ENCODE measurements at regions not wholly inside any gene's neighbourhood (a gene's known extent, or its start where the extent isn't known, plus 50 kb on each side); places are given as distances from the start of the nearest gene placed in this dataset.
"Not testable (repeated sequence)": the region's sequence is repeated elsewhere in the genome, so short reads cannot be mapped to it uniquely, and the experiment has no call there.

DNA sequence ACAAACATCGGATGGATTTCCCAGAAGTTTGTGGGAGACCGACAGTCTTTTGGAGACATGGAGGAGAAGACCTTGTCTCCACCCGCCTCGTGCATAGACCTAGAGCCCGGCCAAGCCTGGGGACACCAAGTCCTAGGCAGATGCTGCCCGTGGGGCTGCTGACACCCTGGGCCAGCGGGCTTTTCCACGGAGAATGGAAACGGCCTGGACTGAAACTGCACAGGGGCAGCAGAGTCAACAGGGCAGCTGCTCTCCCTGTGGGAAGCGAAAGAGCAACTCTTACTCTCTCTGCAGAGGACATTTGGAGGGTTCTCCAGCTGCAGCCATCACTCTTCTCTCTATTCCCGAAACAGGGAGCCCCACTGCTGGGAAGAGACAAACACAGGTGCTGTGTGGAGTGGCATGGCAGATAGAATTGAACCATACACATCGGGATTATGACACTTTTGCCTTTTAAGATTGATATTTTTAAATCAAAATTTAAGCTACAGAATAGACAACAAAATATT is 401.2 kb downstream of the THBS2 start:
- Histone ChIP-seq H3K9me3 (peaks cover 0 to 4% of the 10 kb centered on the region in 2 donors), H3K4me3 (no peak overlapping the region), H3K4me1 (no peaks in the 10 kb centered on the region), H3K36me3 (no peaks in the 10 kb centered on the region), H3K27ac (no peak overlapping the region), H3K27me3 (no peaks in the 10 kb centered on the region)
- intact Hi-C loops (cut with DNase I), result no loop called here
- TF ChIP-seq, protein P1, sequence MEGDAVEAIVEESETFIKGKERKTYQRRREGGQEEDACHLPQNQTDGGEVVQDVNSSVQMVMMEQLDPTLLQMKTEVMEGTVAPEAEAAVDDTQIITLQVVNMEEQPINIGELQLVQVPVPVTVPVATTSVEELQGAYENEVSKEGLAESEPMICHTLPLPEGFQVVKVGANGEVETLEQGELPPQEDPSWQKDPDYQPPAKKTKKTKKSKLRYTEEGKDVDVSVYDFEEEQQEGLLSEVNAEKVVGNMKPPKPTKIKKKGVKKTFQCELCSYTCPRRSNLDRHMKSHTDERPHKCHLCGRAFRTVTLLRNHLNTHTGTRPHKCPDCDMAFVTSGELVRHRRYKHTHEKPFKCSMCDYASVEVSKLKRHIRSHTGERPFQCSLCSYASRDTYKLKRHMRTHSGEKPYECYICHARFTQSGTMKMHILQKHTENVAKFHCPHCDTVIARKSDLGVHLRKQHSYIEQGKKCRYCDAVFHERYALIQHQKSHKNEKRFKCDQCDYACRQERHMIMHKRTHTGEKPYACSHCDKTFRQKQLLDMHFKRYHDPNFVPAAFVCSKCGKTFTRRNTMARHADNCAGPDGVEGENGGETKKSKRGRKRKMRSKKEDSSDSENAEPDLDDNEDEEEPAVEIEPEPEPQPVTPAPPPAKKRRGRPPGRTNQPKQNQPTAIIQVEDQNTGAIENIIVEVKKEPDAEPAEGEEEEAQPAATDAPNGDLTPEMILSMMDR (IDR thresholded peaks at IDR 0.05), result no peak
- no peak for ATAC-seq
- DNase-seq, result no peak

DNA sequence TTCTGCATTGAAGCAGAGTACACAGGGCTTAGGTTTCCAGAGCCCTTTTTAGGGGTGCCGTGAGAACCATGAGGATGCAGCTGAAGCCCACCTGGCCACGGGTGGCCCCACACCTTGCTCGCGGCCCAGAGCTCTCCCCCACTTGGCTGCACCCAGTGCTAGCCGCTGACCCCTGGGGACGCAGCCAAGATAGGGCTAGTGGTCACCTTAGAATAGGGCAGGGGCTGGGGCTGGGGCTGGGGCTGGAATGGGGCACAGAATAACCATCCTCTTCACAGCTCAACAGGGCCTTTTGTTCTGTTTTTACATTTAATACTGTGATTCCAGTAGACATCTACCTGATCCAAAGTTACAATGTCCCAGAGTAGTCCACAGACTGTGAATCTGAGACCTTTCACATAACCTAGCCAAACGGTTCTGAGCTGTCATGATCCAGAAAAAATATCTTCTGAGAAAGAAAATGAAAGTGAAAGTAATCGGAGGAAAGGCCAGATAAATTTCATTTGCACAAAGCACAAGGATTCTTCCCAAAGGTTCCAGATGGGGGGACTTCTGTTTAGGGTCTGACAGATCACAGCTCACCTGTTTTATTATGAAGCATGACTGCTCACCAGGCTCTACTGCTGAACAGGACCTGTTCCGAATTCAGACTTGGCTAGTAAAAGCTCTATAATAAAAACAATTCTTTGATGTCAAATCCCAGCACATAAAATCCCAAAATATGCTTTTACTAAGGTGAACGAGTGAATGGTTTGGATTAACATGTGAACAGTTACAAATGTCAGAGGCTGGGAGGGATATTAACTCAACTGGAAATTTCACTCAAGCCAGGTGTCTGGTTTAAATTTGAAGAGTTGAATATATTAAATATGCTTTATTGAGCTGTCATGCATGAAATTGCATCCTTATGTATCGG is 401.9 kb downstream of the THBS2 start:
- DNase-seq, result no peak
- no peak overlapping the region for H3K27ac ChIP-seq

DNA sequence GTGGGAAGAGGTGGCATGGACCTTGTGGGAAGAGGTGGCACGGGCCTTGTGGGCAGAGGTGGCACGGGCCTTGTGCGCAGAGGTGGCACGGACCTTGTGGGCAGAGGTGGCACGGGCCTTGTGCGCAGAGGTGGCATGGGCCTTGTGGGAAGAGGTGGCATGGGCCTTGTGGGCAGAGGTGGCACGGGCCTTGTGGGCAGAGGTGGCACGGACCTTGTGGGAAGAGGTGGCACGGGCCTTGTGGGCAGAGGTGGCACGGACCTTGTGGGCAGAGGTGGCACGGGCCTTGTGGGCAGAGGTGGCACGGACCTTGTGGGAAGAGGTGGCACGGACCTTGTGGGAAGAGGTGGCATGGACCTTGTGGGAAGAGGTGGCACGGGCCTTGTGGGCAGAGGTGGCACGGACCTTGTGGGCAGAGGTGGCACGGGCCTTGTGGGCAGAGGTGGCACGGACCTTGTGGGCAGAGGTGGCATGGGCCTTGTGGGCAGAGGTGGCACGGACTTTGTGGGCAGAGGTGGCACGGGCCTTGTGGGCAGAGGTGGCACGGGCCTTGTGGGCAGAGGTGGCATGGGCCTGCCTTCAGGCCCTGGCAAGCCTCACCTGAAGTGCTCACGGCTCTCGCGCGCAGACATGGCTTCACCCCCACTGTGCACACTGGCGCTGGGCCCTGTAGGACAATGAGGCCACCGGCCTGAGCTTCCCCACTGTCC is 403.5 kb downstream of the THBS2 start:
- H3K27ac ChIP-seq; ATAC-seq; DNase-seq; H3K27me3 ChIP-seq; intact Hi-C loops (cut with DNase I); H3K9me3 ChIP-seq; H3K4me3 ChIP-seq; H3K36me3 ChIP-seq; H3K4me1 ChIP-seq: not testable (repeated sequence)

More for the DNA sequence above, 401.9 kb downstream of the THBS2 start:
- Histone ChIP-seq H3K4me1 (no peaks in the 10 kb centered on the region), H3K27me3 (no peaks in the 10 kb centered on the region), H3K9me3 (peaks cover 0 to 4% of the 10 kb centered on the region in 2 donors), H3K36me3 (no peaks in the 10 kb centered on the region), H3K4me3 (no peak overlapping the region)
- intact Hi-C loops (cut with DNase I), result no loop called here
- ATAC-seq, result no peak
- TF ChIP-seq, protein P1 (IDR thresholded peaks at IDR 0.05), result no peak

DNA sequence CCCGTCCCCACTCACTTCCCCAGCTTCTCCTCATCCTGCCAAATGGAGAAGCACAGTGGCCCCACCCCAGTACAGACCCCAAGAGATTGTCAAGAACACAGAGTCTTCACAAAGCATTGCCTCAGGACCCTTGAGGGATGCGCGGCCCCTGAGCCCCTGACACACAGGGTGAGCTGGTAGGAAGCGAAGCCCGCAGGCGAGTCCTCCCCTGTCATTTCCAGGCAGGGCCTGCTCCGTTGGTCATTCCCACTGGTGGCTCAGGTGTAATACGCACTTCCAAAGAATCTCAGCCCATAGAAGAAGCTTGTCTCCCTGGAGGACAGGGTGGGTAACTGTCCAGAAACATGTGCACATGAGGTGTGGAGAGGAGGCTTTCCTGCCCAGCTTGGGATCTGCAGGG is 404.2 kb downstream of the THBS2 start:
- DNase-seq (no peak), ATAC-seq (no peak)
- no peak overlapping the region for H3K27ac ChIP-seq
- H3K27me3 ChIP-seq, result no peaks in the 10 kb centered on the region
- H3K9me3 ChIP-seq, result peaks cover 0 to 4% of the 10 kb centered on the region in 2 donors
- no peak overlapping the region for H3K4me3 ChIP-seq
- TF ChIP-seq, protein P1 (IDR thresholded peaks at IDR 0.05), result no peak
- H3K4me1 ChIP-seq, result no peaks in the 10 kb centered on the region
- intact Hi-C loops (cut with DNase I), result no loop called here
- H3K36me3 ChIP-seq, result no peaks in the 10 kb centered on the region

DNA sequence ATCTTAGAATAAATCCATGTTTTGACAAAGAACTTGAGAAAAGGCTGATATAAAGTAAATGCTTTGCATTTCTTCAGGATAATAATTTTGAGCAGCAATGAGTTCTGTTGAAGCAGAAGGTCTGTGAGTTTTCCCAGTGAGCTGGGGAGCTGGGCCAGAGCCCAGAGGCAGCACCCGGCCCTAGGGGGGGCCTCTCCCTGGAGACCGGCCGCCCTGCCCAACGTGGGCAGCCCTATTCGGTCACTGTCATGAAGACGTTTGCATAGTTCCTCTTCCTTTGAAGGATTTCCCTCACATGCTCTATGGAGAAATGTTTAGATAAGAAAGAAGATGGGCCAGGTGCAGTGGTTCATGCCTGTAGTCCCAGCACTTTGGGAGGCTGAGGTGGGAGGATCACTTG is 404.8 kb downstream of the THBS2 start:
- Histone ChIP-seq H3K36me3 (no peaks in the 10 kb centered on the region), H3K9me3 (peaks cover 0 to 4% of the 10 kb centered on the region in 2 donors), H3K4me3 (no peak overlapping the region), H3K27me3 (no peaks in the 10 kb centered on the region), H3K4me1 (no peaks in the 10 kb centered on the region), H3K27ac (no peak overlapping the region)
- ATAC-seq, result no peak
- TF ChIP-seq, protein P1 (IDR thresholded peaks at IDR 0.05), result no peak
- DNase-seq, result no peak
- intact Hi-C loops (cut with DNase I), result no loop called here
